Loucy (cell line): ENCODE measurements at regions not wholly inside any gene's neighbourhood (a gene's known extent, or its start where the extent isn't known, plus 50 kb on each side); places are given as distances from the start of the nearest gene placed in this dataset.

Experiments used
- H2AFZ ChIP-seq: fragments of 200-600 bp; sonication (generic); 2 replicates; pipeline ENCODE4 v1.6.0; 2016; ENCODE audit warnings: antibody characterized with exemption, mild to moderate bottlenecking, low read length, moderate library complexity
- H3F3A ChIP-seq: fragments of 200-600 bp; 2 replicates; pipeline ENCODE4 v1.6.0; 2016; ENCODE audit warnings: antibody characterized with exemption, low read depth, mild to moderate bottlenecking
- H3K27me3 ChIP-seq: fragments of 200-600 bp; sonication (generic); 2 replicates; pipeline ENCODE4 v1.6.1; 2014; ENCODE audit warnings: low read length, mild to moderate bottlenecking; ENCODE audit not compliant: insufficient read depth, poor library complexity, severe bottlenecking
- H3K36me3 ChIP-seq: fragments of 200-600 bp; sonication (generic); 2 replicates; pipeline ENCODE4 v1.6.1; 2016; ENCODE audit warnings: low read length; ENCODE audit not compliant: insufficient read depth
- H3K4me1 ChIP-seq: fragments of 200-600 bp; sonication (generic); 2 replicates; pipeline ENCODE4 v1.5.1; 2014; ENCODE audit warnings: low read length, mild to moderate bottlenecking; ENCODE audit not compliant: insufficient read depth, poor library complexity, severe bottlenecking
- H3K4me2 ChIP-seq: fragments of 200-600 bp; sonication (generic); 2 replicates; pipeline ENCODE4 v1.6.0; 2014; ENCODE audit warnings: antibody characterized with exemption, low read length, low read depth, mild to moderate bottlenecking; ENCODE audit not compliant: poor library complexity, severe bottlenecking
- H3K4me3 ChIP-seq: fragments of 200-600 bp; sonication (generic); 2 replicates; pipeline ENCODE4 v1.5.1; 2014; ENCODE audit warnings: low read length, mild to moderate bottlenecking, mixed read lengths; ENCODE audit not compliant: poor library complexity, severe bottlenecking
- H3K79me2 ChIP-seq: fragments of 200-600 bp; sonication (generic); 2 replicates; pipeline ENCODE4 v1.6.1; 2014; ENCODE audit warnings: low read length; ENCODE audit not compliant: insufficient read depth
- H3K9ac ChIP-seq: fragments of 200-600 bp; sonication (generic); 2 replicates; pipeline ENCODE4 v1.6.0; 2014; ENCODE audit warnings: mild to moderate bottlenecking, low read depth, low read length, moderate library complexity; ENCODE audit not compliant: poor library complexity, severe bottlenecking
- H3K9me2 ChIP-seq: fragments of 200-600 bp; sonication (generic); replicated peaks from 2 replicates; pipeline ENCODE4 v1.6.1; 2016; ENCODE audit warnings: low read depth, low read length, mixed read lengths
- H3K9me3 ChIP-seq: fragments of 200-600 bp; sonication (generic); 2 replicates; pipeline ENCODE4 v1.6.1; 2014; ENCODE audit warnings: mild to moderate bottlenecking, antibody characterized with exemption, low read length, low read depth; ENCODE audit not compliant: insufficient read depth
- H4K20me1 ChIP-seq: fragments of 200-600 bp; sonication (generic); 2 replicates; pipeline ENCODE4 v1.6.0; 2014; ENCODE audit warnings: antibody characterized with exemption, low read length, mild to moderate bottlenecking; ENCODE audit not compliant: insufficient read depth, poor library complexity, severe bottlenecking
- EZH2phosphoT487 ChIP-seq: fragments of 200-600 bp; IDR thresholded peaks from 2 replicates; pipeline ENCODE4 v1.6.1; 2018; ENCODE audit warnings: antibody characterized with exemption, mild to moderate bottlenecking, moderate library complexity, borderline replicate concordance
- TF ChIP-seq, protein P1 (sequence below): fragments of 200-600 bp; sonication (generic); conservative IDR thresholded peaks from 2 replicates; pipeline ENCODE4 v1.5.1; 2014; ENCODE audit warnings: mild to moderate bottlenecking, antibody characterized with exemption, low read length

DNA sequence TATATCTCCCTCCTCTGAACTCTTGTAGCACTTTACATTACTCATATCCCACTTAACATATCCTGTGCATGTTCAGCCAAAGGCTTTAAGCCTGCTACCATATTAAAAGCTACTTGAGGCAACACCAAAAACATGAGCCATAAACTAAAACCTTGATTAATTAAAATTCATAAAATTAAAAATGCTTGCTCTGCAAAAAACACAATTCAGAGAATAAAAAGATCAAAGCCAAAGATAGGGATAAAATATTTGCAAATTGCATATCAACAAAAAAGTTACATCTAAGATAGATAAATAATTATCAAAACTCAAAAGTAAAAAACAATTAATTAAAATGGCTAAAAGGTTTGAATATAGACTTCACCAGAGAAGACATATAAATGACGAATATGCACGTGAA, 495.4 kb upstream of the PIK3C3 start:
- Histone ChIP-seq H3K27me3 (no peaks in the 10 kb centered on the region), H3K36me3 (no peaks in the 10 kb centered on the region), H3K4me1 (no peaks in the 10 kb centered on the region), H3K9ac (no peak overlapping the region), H3K4me3 (no peak overlapping the region), H3K9me2 (no peaks in the 10 kb centered on the region), H3F3A (no peaks in the 10 kb centered on the region), H2AFZ (no peak overlapping the region), H3K79me2 (no peaks in the 10 kb centered on the region), H3K9me3 (no peaks in the 10 kb centered on the region), H4K20me1 (no peaks in the 10 kb centered on the region), H3K4me2 (no peak overlapping the region)
- no peak for TF ChIP-seq EZH2phosphoT487
- TF ChIP-seq, protein P1, sequence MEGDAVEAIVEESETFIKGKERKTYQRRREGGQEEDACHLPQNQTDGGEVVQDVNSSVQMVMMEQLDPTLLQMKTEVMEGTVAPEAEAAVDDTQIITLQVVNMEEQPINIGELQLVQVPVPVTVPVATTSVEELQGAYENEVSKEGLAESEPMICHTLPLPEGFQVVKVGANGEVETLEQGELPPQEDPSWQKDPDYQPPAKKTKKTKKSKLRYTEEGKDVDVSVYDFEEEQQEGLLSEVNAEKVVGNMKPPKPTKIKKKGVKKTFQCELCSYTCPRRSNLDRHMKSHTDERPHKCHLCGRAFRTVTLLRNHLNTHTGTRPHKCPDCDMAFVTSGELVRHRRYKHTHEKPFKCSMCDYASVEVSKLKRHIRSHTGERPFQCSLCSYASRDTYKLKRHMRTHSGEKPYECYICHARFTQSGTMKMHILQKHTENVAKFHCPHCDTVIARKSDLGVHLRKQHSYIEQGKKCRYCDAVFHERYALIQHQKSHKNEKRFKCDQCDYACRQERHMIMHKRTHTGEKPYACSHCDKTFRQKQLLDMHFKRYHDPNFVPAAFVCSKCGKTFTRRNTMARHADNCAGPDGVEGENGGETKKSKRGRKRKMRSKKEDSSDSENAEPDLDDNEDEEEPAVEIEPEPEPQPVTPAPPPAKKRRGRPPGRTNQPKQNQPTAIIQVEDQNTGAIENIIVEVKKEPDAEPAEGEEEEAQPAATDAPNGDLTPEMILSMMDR = no peak

DNA sequence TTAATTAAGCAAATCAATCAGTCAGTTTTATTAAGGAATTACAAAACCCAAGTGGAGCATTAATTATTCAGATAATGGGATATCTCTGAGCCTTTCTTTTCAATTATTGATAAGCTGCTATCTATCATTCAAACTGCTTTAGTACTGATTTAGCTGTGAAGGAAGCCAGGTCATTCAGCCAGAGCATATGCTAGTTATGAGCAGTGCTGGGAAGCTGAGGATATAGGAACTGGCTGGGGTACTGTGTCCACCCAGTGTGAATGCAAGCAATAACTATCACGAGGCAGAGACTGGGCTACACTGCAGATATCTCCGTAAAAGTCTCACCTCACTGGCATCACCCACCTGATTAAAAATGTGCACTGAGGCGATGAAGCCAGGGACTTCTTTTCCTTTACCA, 496.7 kb upstream of the PIK3C3 start:
- no peak overlapping the region for H3K4me3 ChIP-seq
- no peaks in the 10 kb centered on the region for H3K9me3 ChIP-seq
- H2AFZ ChIP-seq = no peak overlapping the region
- H3K9me2 ChIP-seq = no peaks in the 10 kb centered on the region
- H3K36me3 ChIP-seq = no peaks in the 10 kb centered on the region
- no peaks in the 10 kb centered on the region for H4K20me1 ChIP-seq
- H3K4me2 ChIP-seq = no peak overlapping the region
- no peaks in the 10 kb centered on the region for H3K79me2 ChIP-seq
- TF ChIP-seq, protein P1 = no peak
- TF ChIP-seq EZH2phosphoT487 = no peak
- H3K4me1 ChIP-seq = no peaks in the 10 kb centered on the region
- H3K27me3 ChIP-seq = no peaks in the 10 kb centered on the region
- no peak overlapping the region for H3K9ac ChIP-seq
- H3F3A ChIP-seq = no peaks in the 10 kb centered on the region

DNA sequence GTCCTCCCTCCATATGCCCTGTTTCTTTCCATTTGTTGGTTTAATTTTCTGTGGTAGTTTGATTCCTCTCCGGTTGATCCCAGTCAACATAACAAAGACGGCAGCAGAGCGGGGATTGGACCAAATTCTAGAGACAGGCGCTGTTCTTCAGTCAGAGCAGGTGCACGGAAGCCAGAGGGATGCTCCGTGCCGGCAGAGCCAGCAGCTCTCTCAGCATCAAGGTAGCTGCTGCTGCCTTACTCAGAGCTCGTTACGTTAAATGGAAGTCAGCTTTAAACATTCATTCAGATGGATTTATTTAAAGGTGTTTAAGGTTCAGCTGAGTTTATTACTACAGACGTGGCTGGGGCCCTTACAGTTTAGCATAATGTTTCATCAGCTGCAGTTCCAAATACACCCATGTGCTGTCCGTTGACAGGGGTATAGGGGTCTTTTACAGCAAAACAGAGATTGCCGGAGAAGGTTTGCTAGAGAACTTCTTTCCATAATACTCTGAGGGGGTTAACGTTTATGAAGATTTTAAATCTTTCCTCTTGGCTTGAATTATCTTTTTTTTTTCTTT, 497.2 kb upstream of the PIK3C3 start:
- H3K4me1 ChIP-seq = no peaks in the 10 kb centered on the region
- TF ChIP-seq, protein P1 = no peak
- TF ChIP-seq EZH2phosphoT487 = no peak

More for the DNA sequence above, 497.2 kb upstream of the PIK3C3 start:
- no peaks in the 10 kb centered on the region for H3K79me2 ChIP-seq
- no peak overlapping the region for H2AFZ ChIP-seq
- H4K20me1 ChIP-seq = no peaks in the 10 kb centered on the region
- H3F3A ChIP-seq = no peaks in the 10 kb centered on the region
- no peaks in the 10 kb centered on the region for H3K9me2 ChIP-seq
- H3K27me3 ChIP-seq = no peaks in the 10 kb centered on the region
- H3K9me3 ChIP-seq = no peaks in the 10 kb centered on the region
- no peak overlapping the region for H3K9ac ChIP-seq
- H3K4me2 ChIP-seq = no peak overlapping the region
- no peaks in the 10 kb centered on the region for H3K36me3 ChIP-seq
- no peak overlapping the region for H3K4me3 ChIP-seq
